Thyroid gland (tissue), 4 donors: ENCODE measurements at regions not wholly inside any gene's neighbourhood (a gene's known extent, or its start where the extent isn't known, plus 50 kb on each side); places are given as distances from the start of the nearest gene placed in this dataset.

Source experiments
- DNase-seq, 2 donors: peaks; one replicate each; pipeline ENCODE4 v3.0.0-alpha.2; 2019
- H3K27ac ChIP-seq, 3 donors: fragments of 200-600 bp; sonication (generic); 1 replicate in 2 of 3; 2 replicates in 1 of 3; pipeline ENCODE4 v1.5.1; 2016 to 2019; ENCODE audit warnings: mild to moderate bottlenecking in 1 of 3, moderate library complexity in 1 of 3
- H3K27me3 ChIP-seq: fragments of 200-600 bp; sonication (generic); one replicate; pipeline ENCODE4 v1.5.1; 2019
- H3K36me3 ChIP-seq, 2 donors: fragments of 200-600 bp; sonication (generic); one replicate each; pipeline ENCODE4 v1.5.1; 2016 to 2019
- H3K4me1 ChIP-seq, 2 donors: fragments of 200-600 bp; sonication (generic); one replicate each; pipeline ENCODE4 v1.5.1; 2017 to 2019
- H3K4me3 ChIP-seq, 3 donors: fragments of 200-600 bp; sonication (generic); replicated peaks in 1 of 3; 1 replicate in 2 of 3; 2 replicates in 1 of 3; pipeline ENCODE4 v1.5.1; 2016; ENCODE audit warnings: mild to moderate bottlenecking in 1 of 3
- H3K9me3 ChIP-seq: fragments of 200-600 bp; sonication (generic); one replicate; pipeline ENCODE4 v1.5.1; 2017
- CTCF ChIP-seq, 6 experiments: fragments of 200-600 bp in 3 of 6; fragments of 450-650 bp in 3 of 6; sonication (generic) in 3 of 6; IDR thresholded peaks; one replicate each; pipeline ENCODE4 v1.5.1; 2016 to 2019; ENCODE audit warnings: antibody characterized with exemption in 6 of 6, mild to moderate bottlenecking in 2 of 6, inconsistent platforms in 1 of 6, moderate library complexity in 1 of 6
- POLR2A ChIP-seq, 2 donors: fragments of 450-650 bp; IDR thresholded peaks; one replicate each; pipeline ENCODE4 v1.6.1; 2017; ENCODE audit warnings: antibody characterized with exemption in 2 of 2, mild to moderate bottlenecking in 2 of 2, moderate library complexity in 1 of 2
- WGBS, 2 donors: methylation state at CpG; one replicate each; pipeline ENCODE4 v1.1.5; 2017; 5-methylcytosine and 5-hydroxymethylcytosine counted together
- intact Hi-C: fragments of 100-400 bp; cut with DNase I; formaldehyde crosslinking; loops from one replicate; pipeline ENCODE4 v1.15.1; 2023

GRCh38 chr17:79160980-79161636 is 86.5 kb downstream of the ENGASE start:
- TF ChIP-seq POLR2A (IDR thresholded peaks at IDR 0.05) (no peak), CTCF (IDR thresholded peaks at IDR 0.05) (no peak)
- intact Hi-C loops = no loop called here
- no peak for DNase-seq
- H3K27ac ChIP-seq = no peak overlapping the region
- H3K4me3 ChIP-seq = no peak overlapping the region
- no peaks in the 10 kb centered on the region for H3K36me3 ChIP-seq
- H3K27me3 ChIP-seq = no peaks in the 10 kb centered on the region
- H3K4me1 ChIP-seq = no peaks in the 10 kb centered on the region
- 49 to 56% methylated on average over 14 of the region's 14 CpGs for WGBS, 2 donors
- no peaks in the 10 kb centered on the region for H3K9me3 ChIP-seq

DNA sequence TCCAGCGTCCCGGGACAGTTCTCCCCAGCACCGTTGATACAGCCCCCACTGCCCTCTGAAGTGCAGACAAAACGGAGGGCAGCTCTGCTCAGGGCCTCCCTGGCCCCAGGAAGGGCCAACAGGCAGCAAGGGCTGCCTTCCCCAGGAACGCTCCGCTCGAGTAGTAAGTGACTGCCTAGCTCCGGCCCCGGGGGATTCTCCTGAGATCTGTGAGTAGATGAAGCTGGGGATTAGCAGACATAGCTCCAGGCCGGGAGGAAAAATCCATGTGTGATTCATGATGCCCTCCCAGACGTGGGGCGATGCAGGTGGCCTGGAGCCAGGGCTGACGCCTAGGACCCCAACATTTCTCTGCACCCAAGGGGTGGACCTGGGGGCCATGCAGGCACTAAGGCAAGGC is 85.3 kb downstream of the ENGASE start:
- WGBS, 2 donors = 41 to 53% methylated on average over 9 to 11 of the region's 13 CpGs
- no peaks in the 10 kb centered on the region for H3K9me3 ChIP-seq
- H3K27me3 ChIP-seq = no peaks in the 10 kb centered on the region
- H3K4me3 ChIP-seq = no peak overlapping the region
- H3K36me3 ChIP-seq = no peaks in the 10 kb centered on the region
- no peak overlapping the region for H3K27ac ChIP-seq
- DNase-seq = no peak
- H3K4me1 ChIP-seq = peaks cover 2 to 3% of the 10 kb centered on the region in 2 donors
- no peak for TF ChIP-seq CTCF (IDR thresholded peaks at IDR 0.05)
- no peak for TF ChIP-seq POLR2A (IDR thresholded peaks at IDR 0.05)
- intact Hi-C loops = no loop called here

DNA sequence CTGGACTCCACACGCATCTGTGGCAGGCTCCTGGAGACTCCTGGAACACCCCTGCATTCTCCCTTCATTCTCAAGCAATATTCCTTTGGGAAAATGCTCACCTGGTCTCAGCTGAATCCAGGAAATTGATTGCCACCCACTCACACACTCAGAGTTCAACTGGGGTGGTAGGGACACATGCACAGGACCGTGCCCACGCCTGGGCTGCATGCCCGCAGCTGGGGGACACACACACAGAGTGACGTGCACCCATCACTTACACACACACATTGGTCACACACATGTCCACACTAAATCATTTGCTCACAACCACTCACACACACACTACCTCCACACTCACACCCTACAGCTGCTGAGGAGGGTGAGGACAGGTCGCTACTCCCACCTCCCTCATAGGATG is 84.8 kb downstream of the ENGASE start:
- H3K27me3 ChIP-seq = no peaks in the 10 kb centered on the region
- 86 to 95% methylated on average over 4 to 6 of the region's 6 CpGs for WGBS, 2 donors
- no peak overlapping the region for H3K27ac ChIP-seq
- no peaks in the 10 kb centered on the region for H3K36me3 ChIP-seq
- TF ChIP-seq POLR2A (IDR thresholded peaks at IDR 0.05) = no peak
- no peak for DNase-seq
- H3K4me1 ChIP-seq = peaks cover 7 to 8% of the 10 kb centered on the region in 2 donors
- intact Hi-C loops = no loop called here
- H3K4me3 ChIP-seq = no peak overlapping the region
- no peaks in the 10 kb centered on the region for H3K9me3 ChIP-seq

- Histone ChIP-seq H3K36me3 (no peaks in the 10 kb centered on the region), H3K4me1 (peaks cover 7 to 8% of the 10 kb centered on the region in 2 donors), H3K27me3 (no peaks in the 10 kb centered on the region), H3K27ac (no peak overlapping the region), H3K9me3 (no peaks in the 10 kb centered on the region), H3K4me3 (no peak overlapping the region)
- intact Hi-C loops = no loop called here
- WGBS, 2 donors = 86% methylated on average over 7 to 18 of the region's 19 CpGs
- no peak for DNase-seq
- TF ChIP-seq CTCF (IDR thresholded peaks at IDR 0.05) = no peak
Measured at GRCh38 chr17:79156463-79157095, 82.0 kb downstream of the ENGASE start.

- intact Hi-C loops = no loop called here
Measured at GRCh38 chr17:79155701-79156100, 81.1 kb downstream of the ENGASE start.

More at GRCh38 chr17:79155701-79156100, 81.1 kb downstream of the ENGASE start:
- Histone ChIP-seq H3K36me3 (no peaks in the 10 kb centered on the region), H3K27ac (no peak overlapping the region), H3K4me1 (peaks cover 7 to 8% of the 10 kb centered on the region in 2 donors), H3K4me3 (no peak overlapping the region), H3K27me3 (no peaks in the 10 kb centered on the region), H3K9me3 (no peaks in the 10 kb centered on the region)
- TF ChIP-seq CTCF (IDR thresholded peaks at IDR 0.05) (no peak), POLR2A (IDR thresholded peaks at IDR 0.05) (no peak)
- no peak for DNase-seq
- WGBS, 2 donors = 85 to 86% methylated on average over 5 to 9 of the region's 12 CpGs
